Skeletal muscle tissue (tissue), 3 donors: ENCODE measurements at regions not wholly inside any gene's neighbourhood (a gene's known extent, or its start where the extent isn't known, plus 50 kb on each side); places are given as distances from the start of the nearest gene placed in this dataset.

Experiments used
- H3K27ac ChIP-seq: one replicate; pipeline ENCODE4 v1.7.0; 2013; ENCODE audit warnings: mild to moderate bottlenecking, low read depth, low read length, inconsistent platforms
- H3K27me3 ChIP-seq, 3 donors: one replicate each; pipeline ENCODE4 v1.7.0; 2013; ENCODE audit warnings: low read length in 3 of 3; ENCODE audit not compliant: control insufficient read depth in 3 of 3, insufficient read depth in 3 of 3
- H3K36me3 ChIP-seq, 3 donors: one replicate each; pipeline ENCODE4 v1.7.0; 2013; ENCODE audit warnings: low read length in 3 of 3; ENCODE audit not compliant: control insufficient read depth in 3 of 3, insufficient read depth in 3 of 3
- H3K4me1 ChIP-seq, 3 donors: one replicate each; pipeline ENCODE4 v1.7.0; 2013; ENCODE audit warnings: low read length in 3 of 3, mild to moderate bottlenecking in 3 of 3; ENCODE audit not compliant: control insufficient read depth in 3 of 3, insufficient read depth in 3 of 3
- H3K4me3 ChIP-seq, 3 donors: one replicate each; pipeline ENCODE4 v1.7.0; 2013; ENCODE audit warnings: low read length in 3 of 3
- H3K9ac ChIP-seq, 3 donors: one replicate each; pipeline ENCODE4 v1.7.0; 2013; ENCODE audit warnings: low read length in 3 of 3, mild to moderate bottlenecking in 3 of 3, moderate library complexity in 2 of 3, low read depth in 1 of 3
- H3K9me3 ChIP-seq, 3 donors: one replicate each; pipeline ENCODE4 v1.7.0; 2013; ENCODE audit warnings: low read length in 3 of 3; ENCODE audit not compliant: control insufficient read depth in 3 of 3
- donor health status: Osteomylitis.

- no peak overlapping the region for H3K27ac ChIP-seq
- no peak overlapping the region for H3K9ac ChIP-seq
- peaks cover 60 to 89% (median 85%) of the 10 kb centered on the region in 3 donors for H3K27me3 ChIP-seq
- H3K4me1 ChIP-seq: no peaks in the 10 kb centered on the region
- no peak overlapping the region for H3K4me3 ChIP-seq
- no peaks in the 10 kb centered on the region for H3K36me3 ChIP-seq
- peaks cover 0 to 2% (median 0%) of the 10 kb centered on the region in 3 donors for H3K9me3 ChIP-seq
Observed at GRCh38 chr1:2930016-2930815, 91.1 kb upstream of the ACTRT2 start.

- Histone ChIP-seq H3K27ac (no peak overlapping the region), H3K27me3 (peaks cover 60 to 88% (median 88%) of the 10 kb centered on the region in 3 donors), H3K9me3 (peaks cover 0 to 2% (median 0%) of the 10 kb centered on the region in 3 donors), H3K4me1 (no peaks in the 10 kb centered on the region), H3K36me3 (no peaks in the 10 kb centered on the region), H3K9ac (no peak overlapping the region), H3K4me3 (no peak overlapping the region)
Observed at GRCh38 chr1:2930913-2931723, 90.1 kb upstream of the ACTRT2 start.

DNA sequence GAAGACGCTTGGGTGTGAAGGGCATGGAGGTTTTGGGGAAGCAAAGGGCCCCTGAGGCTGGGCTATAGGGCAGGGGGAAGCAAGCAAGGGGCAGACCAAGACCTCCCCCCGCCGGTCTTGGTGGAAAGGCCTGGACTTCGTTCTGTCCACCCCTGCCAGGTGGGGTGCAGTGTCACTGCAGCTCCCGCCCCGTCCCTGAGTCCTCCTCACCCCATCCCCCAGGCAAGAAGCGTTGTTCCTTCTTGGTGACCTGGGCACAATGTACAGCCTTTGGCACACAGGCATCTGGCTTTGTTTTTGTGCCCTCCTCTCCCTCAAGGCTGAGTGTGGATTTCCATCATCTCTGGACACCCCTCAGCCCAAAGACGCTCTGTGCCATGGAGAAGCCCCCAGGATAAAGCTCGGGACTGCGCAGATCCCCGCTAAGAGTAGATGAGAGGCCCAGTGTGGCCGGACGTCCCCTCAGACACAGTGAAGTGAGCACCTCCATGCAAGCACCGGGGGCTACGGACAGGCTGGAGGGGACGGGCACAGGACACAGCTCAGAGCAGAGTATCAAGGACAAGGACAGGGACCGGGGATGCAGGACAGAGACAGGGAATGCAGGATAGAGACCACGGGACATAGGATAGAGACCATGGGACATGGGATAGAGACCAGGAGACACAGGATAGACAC, 89.4 kb upstream of the ACTRT2 start:
- Histone ChIP-seq H3K36me3 (no peaks in the 10 kb centered on the region), H3K27me3 (peaks cover 60 to 86% (median 82%) of the 10 kb centered on the region in 3 donors), H3K9ac (no peak overlapping the region), H3K27ac (no peak overlapping the region), H3K4me3 (no peak overlapping the region), H3K9me3 (peaks cover 0 to 2% (median 0%) of the 10 kb centered on the region in 3 donors), H3K4me1 (no peaks in the 10 kb centered on the region)

- Histone ChIP-seq H3K27me3 (peaks cover 52 to 78% (median 73%) of the 10 kb centered on the region in 3 donors), H3K4me3 (no peak overlapping the region), H3K27ac (no peak overlapping the region), H3K9ac (no peak overlapping the region), H3K4me1 (no peaks in the 10 kb centered on the region), H3K9me3 (peaks cover 0 to 6% (median 0%) of the 10 kb centered on the region in 3 donors), H3K36me3 (no peaks in the 10 kb centered on the region)
Observed at GRCh38 chr1:2932671-2933350, 88.5 kb upstream of the ACTRT2 start.

DNA sequence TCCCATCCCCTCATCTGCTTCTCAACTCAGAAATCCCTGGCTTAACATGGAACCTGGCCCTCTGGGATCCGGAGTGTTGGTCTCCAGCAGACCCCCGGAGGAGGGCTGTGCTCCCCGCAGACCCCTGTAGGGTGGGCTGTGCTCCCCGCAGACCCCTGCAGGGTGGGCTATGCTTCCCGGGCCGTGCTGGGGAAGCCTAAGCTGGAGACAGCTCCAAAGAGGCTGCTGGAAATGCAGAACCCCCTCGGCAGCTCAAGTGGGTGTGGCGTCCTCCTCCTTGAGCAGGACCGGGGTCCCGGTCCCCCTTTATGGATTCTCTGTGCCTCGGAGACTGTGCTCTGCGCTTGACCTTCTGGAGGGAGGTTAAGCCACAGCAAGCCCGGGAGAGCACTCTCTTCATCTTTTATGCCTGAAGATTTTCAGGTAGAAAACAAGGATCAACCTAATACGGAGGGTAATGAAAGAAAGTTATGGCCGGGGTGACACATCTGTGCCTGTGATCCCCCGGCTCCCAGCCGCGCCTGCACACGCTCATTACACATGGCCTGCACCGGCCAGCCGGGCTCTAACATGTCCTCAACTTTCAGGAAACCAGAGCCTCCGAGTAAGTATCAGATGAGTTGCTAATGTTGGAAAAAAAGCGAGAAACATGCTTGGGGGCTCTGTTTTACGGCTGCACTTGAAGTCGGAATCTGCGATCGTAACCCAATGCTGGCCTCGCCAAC, 87.7 kb upstream of the ACTRT2 start:
- Histone ChIP-seq H3K9ac (no peak overlapping the region), H3K4me1 (no peaks in the 10 kb centered on the region), H3K27me3 (peaks cover 44 to 70% (median 65%) of the 10 kb centered on the region in 3 donors), H3K36me3 (no peaks in the 10 kb centered on the region), H3K9me3 (peaks cover 0 to 10% (median 0%) of the 10 kb centered on the region in 3 donors), H3K4me3 (no peak overlapping the region), H3K27ac (no peak overlapping the region)

DNA sequence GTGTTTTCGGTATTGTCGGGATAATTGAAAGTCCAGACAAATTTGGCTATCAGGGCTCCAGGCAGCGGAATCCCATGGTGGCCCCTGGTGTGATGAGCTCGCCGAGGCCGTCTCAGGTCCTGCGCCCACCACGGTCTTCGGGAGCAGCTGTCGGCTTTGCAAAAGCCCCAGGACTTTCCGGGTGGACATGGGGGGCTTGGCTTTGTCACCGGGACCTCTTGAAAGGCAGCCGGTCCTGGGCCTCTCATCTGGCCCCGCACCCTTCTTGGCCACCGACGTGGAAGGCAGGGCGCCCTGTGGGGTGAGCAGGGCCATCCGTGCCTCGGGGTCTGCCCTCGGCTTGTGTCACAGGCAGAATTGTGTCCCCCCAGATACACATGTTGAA, 87.1 kb upstream of the ACTRT2 start:
- Histone ChIP-seq H3K9ac (no peak overlapping the region), H3K9me3 (peaks cover 0 to 10% (median 0%) of the 10 kb centered on the region in 3 donors), H3K27me3 (peaks cover 39 to 65% (median 61%) of the 10 kb centered on the region in 3 donors), H3K4me3 (no peak overlapping the region), H3K4me1 (no peaks in the 10 kb centered on the region), H3K27ac (no peak overlapping the region), H3K36me3 (no peaks in the 10 kb centered on the region)

- no peak overlapping the region for H3K4me3 ChIP-seq
- peaks cover 35 to 62% (median 57%) of the 10 kb centered on the region in 3 donors for H3K27me3 ChIP-seq
- peaks cover 0 to 10% (median 0%) of the 10 kb centered on the region in 3 donors for H3K9me3 ChIP-seq
- H3K9ac ChIP-seq: no peak overlapping the region
- no peaks in the 10 kb centered on the region for H3K36me3 ChIP-seq
- H3K27ac ChIP-seq: no peak overlapping the region
- H3K4me1 ChIP-seq: no peaks in the 10 kb centered on the region
Observed at GRCh38 chr1:2934642-2935081, 86.6 kb upstream of the ACTRT2 start.

DNA sequence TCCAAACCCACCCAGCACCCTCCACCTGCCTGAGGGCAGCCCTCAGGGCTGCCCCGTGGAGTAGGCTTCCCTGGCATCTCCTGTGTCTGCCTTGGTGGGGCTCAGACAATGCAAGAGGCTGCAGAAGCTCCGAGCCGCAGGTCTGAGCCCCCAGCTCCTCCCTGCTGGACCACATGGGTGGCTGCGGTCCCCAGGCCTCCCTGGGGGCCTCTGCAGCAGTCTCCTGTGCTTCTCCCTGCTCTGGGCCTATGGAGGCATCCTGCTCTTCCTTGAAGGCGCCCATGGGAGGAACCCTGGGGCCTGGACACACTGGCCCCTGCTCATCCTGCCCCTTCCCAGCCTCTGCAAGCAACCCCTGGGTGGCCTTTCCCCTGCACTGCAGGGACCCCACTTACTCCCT, 86.1 kb upstream of the ACTRT2 start:
- peaks cover 0 to 7% (median 0%) of the 10 kb centered on the region in 3 donors for H3K9me3 ChIP-seq
- H3K9ac ChIP-seq: no peak overlapping the region
- H3K4me1 ChIP-seq: no peaks in the 10 kb centered on the region
- H3K27me3 ChIP-seq: peaks cover 31 to 58% (median 52%) of the 10 kb centered on the region in 3 donors
- H3K36me3 ChIP-seq: no peaks in the 10 kb centered on the region
- no peak overlapping the region for H3K4me3 ChIP-seq
- H3K27ac ChIP-seq: no peak overlapping the region
